GM23248 (cell line): ENCODE measurements at regions not wholly inside any gene's neighbourhood (a gene's known extent, or its start where the extent isn't known, plus 50 kb on each side); places are given as distances from the start of the nearest gene placed in this dataset.

Experiments
- EZH2 ChIP-seq: fragments of 200-600 bp; sonication (generic); IDR thresholded peaks from 2 replicates; pipeline ENCODE4 v1.6.1; 2018; ENCODE audit warnings: antibody characterized with exemption, mild to moderate bottlenecking; ENCODE audit not compliant: insufficient read depth, poor library complexity, severe bottlenecking
- EZH2phosphoT487 ChIP-seq: fragments of 200-600 bp; sonication (generic); IDR thresholded peaks from 2 replicates; pipeline ENCODE4 v1.6.1; 2018; ENCODE audit warnings: antibody characterized with exemption, moderate library complexity, mild to moderate bottlenecking, low read depth; ENCODE audit not compliant: insufficient read depth

DNA sequence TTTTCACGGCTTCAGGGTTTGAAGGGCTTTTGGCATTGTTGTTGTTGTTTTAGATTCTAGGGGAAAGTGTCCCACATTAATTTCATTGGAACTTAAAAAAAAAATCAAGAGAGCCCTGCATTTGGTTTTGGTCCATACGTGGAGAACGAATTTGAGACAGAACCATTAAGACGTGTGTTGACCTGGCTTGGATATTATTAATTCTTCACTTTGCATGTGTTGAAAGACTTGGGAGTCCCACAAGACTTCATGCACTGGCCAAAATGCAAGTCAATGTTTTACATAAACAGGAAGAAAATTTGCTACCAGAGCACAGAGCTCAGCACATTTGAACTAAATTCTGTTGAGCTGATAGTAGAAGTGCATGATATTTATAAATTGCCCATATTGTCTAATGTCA lies 761.2 kb upstream of the ACVR2A start:
- TF ChIP-seq EZH2phosphoT487 (no peak), EZH2 (no peak)
